SK-N-SH (cell line): ENCODE measurements at regions not wholly inside any gene's neighbourhood (a gene's known extent, or its start where the extent isn't known, plus 50 kb on each side); places are given as distances from the start of the nearest gene placed in this dataset.

Source experiments
- CTCF ChIA-PET: fragments of 300-600, 350-600 bp; formaldehyde crosslinking; extraction: SDS; loops from one replicate; lab custom pipeline; 2021; lab: Yijun Ruan, JAX
- POLR2A ChIA-PET: fragments of 350-600 bp; sonication (Branson Sonifier 250); formaldehyde crosslinking; extraction: SDS; loops from one replicate; lab custom pipeline; 2020; ENCODE audit warnings: antibody characterized with exemption, inconsistent platforms; lab: Yijun Ruan, JAX
- DNase-seq: peaks from one replicate; pipeline ENCODE4 v3.0.0; 2012
- H2AFZ ChIP-seq: fragments of 200-600 bp; sonication (generic); 2 replicates; pipeline ENCODE4 v1.8.1; 2016; ENCODE audit warnings: antibody characterized with exemption, mild to moderate bottlenecking, low read depth
- H3F3A ChIP-seq: fragments of 200-600 bp; sonication (generic); replicated peaks from 2 replicates; pipeline ENCODE3; 2016; ENCODE audit warnings: antibody characterized with exemption, mild to moderate bottlenecking; ENCODE audit not compliant: insufficient read depth
- H3K27ac ChIP-seq, 2 experiments: fragments of 200-500 bp in 1 of 2; fragments of 200-600 bp in 1 of 2; sonication (Bioruptor generic) in 1 of 2; sonication (generic), shearing (Covaris generic) in 1 of 2; 2 replicates each; pipeline versions ENCODE4 v1.5.1 to v1.6.1; 2014 to 2016; ENCODE audit warnings: low read depth in 2 of 2, inconsistent platforms in 1 of 2, low read length in 1 of 2, mild to moderate bottlenecking in 1 of 2, mixed read lengths in 1 of 2
- H3K27me3 ChIP-seq: fragments of 200-600 bp; sonication (generic), shearing (Covaris generic); 2 replicates; pipeline ENCODE4 v1.6.1; 2016; ENCODE audit warnings: mixed run types; ENCODE audit not compliant: insufficient read depth
- H3K36me3 ChIP-seq, 2 experiments: fragments of 200-500 bp in 1 of 2; fragments of 200-600 bp in 1 of 2; sonication (Bioruptor generic) in 1 of 2; sonication (generic) in 1 of 2; replicated peaks in 1 of 2; 2 replicates each; pipeline versions ENCODE3 to v1.5.1; 2014 to 2016; ENCODE audit warnings: low read length in 1 of 2, mild to moderate bottlenecking in 1 of 2; ENCODE audit not compliant: insufficient read depth in 2 of 2, control insufficient read depth in 1 of 2
- H3K4me1 ChIP-seq, 2 experiments: fragments of 200-500 bp in 1 of 2; fragments of 200-600 bp in 1 of 2; sonication (Bioruptor generic) in 1 of 2; sonication (generic), shearing (Covaris generic) in 1 of 2; 2 replicates each; pipeline versions ENCODE4 v1.5.1 to v1.6.1; 2014 to 2016; ENCODE audit warnings: low read depth in 1 of 2, low read length in 1 of 2, mixed run types in 1 of 2; ENCODE audit not compliant: insufficient read depth in 2 of 2, control insufficient read depth in 1 of 2
- H3K4me2 ChIP-seq: fragments of 200-600 bp; sonication (generic), shearing (Covaris generic); 2 replicates; pipeline ENCODE4 v1.6.1; 2017; ENCODE audit warnings: mixed run types
- H3K4me3 ChIP-seq, 2 experiments: fragments of 200-500 bp in 1 of 2; fragments of 200-600 bp in 1 of 2; sonication (Bioruptor generic) in 1 of 2; sonication (generic), shearing (Covaris generic) in 1 of 2; 2 replicates each; pipeline versions ENCODE4 v1.5.1 to v1.8.1; 2014 to 2016; ENCODE audit warnings: low read depth in 2 of 2, inconsistent platforms in 1 of 2, low read length in 1 of 2, mild to moderate bottlenecking in 1 of 2, mixed read lengths in 1 of 2, moderate library complexity in 1 of 2
- H3K79me2 ChIP-seq: fragments of 200-600 bp; sonication (generic); 2 replicates; pipeline ENCODE4 v1.8.1; 2017; ENCODE audit warnings: mild to moderate bottlenecking; ENCODE audit not compliant: insufficient read depth
- H3K9ac ChIP-seq: fragments of 200-600 bp; sonication (generic); 2 replicates; pipeline ENCODE4 v1.6.1; 2017; ENCODE audit warnings: mixed run types
- H3K9me2 ChIP-seq: fragments of 200-600 bp; sonication (generic); 2 replicates; pipeline ENCODE4 v1.6.1; 2017; ENCODE audit warnings: mixed run types
- H3K9me3 ChIP-seq: fragments of 200-600 bp; sonication (generic); 2 replicates; pipeline ENCODE4 v1.6.1; 2017; ENCODE audit warnings: mixed run types, mild to moderate bottlenecking, moderate library complexity
- H4K20me1 ChIP-seq: fragments of 200-600 bp; sonication (generic); 2 replicates; pipeline ENCODE4 v1.6.1; 2017; ENCODE audit warnings: mild to moderate bottlenecking, mixed run types; ENCODE audit not compliant: insufficient read depth
- ELF1 ChIP-seq: IDR thresholded peaks from 2 replicates; pipeline ENCODE4 v1.4.0; 2012
- EP300 ChIP-seq, 2 experiments: IDR thresholded peaks; 2 replicates each; pipeline versions ENCODE4 v1.4.0 to v1.6.1; 2012; ENCODE audit warnings: borderline replicate concordance in 1 of 2, low read depth in 1 of 2, low read length in 1 of 2
- FOXJ3 ChIP-seq: sonication (generic); formaldehyde crosslinking; IDR thresholded peaks from 2 replicates; pipeline ENCODE4 v1.5.1; 2020; ENCODE audit warnings: mild to moderate bottlenecking, missing genetic modification reagents
- GABPA ChIP-seq: IDR thresholded peaks from 2 replicates; pipeline ENCODE4 v1.4.0; 2012; ENCODE audit warnings: low read depth, mild to moderate bottlenecking
- GATA2 ChIP-seq: sonication (generic); formaldehyde crosslinking; IDR thresholded peaks from 2 replicates; pipeline ENCODE4 v1.5.0; 2020; ENCODE audit warnings: mild to moderate bottlenecking, missing genetic modification reagents
- MXI1 ChIP-seq: IDR thresholded peaks from 2 replicates; pipeline ENCODE4 v1.6.1; 2012; ENCODE audit warnings: mild to moderate bottlenecking, low read depth, low read length, improper control_type of control experiment
- NRF1 ChIP-seq: IDR thresholded peaks from 2 replicates; pipeline ENCODE4 v1.6.1; 2012; ENCODE audit warnings: low read depth, mild to moderate bottlenecking, low read length
- POLR2AphosphoS5 ChIP-seq: IDR thresholded peaks from 2 replicates; pipeline ENCODE4 v1.6.1; 2012; ENCODE audit warnings: low read depth, low read length
- RCOR1 ChIP-seq: fragments of 150-350 bp; IDR thresholded peaks from 2 replicates; pipeline ENCODE4 v1.6.1; 2017; ENCODE audit warnings: antibody characterized with exemption, low read length
- RFX5 ChIP-seq: IDR thresholded peaks from 2 replicates; pipeline ENCODE4 v1.6.1; 2012; ENCODE audit warnings: mild to moderate bottlenecking, improper control_type of control experiment, low read length
- SIN3A ChIP-seq: IDR thresholded peaks from 2 replicates; pipeline ENCODE4 v1.6.1; 2012; ENCODE audit warnings: low read depth, mild to moderate bottlenecking, low read length, moderate library complexity, borderline replicate concordance
- TAF1 ChIP-seq: IDR thresholded peaks from 2 replicates; pipeline ENCODE4 v1.6.1; 2012; ENCODE audit warnings: low read depth, mild to moderate bottlenecking, low read length, moderate library complexity, borderline replicate concordance
- TCF12 ChIP-seq: IDR thresholded peaks from 2 replicates; pipeline ENCODE4 v1.4.0; 2012
- TEAD4 ChIP-seq: IDR thresholded peaks from 2 replicates; pipeline ENCODE4 v1.4.0; 2012; ENCODE audit warnings: mild to moderate bottlenecking, borderline replicate concordance; ENCODE audit not compliant: insufficient read depth
- WGBS: methylation state at CpG from one replicate; pipeline ENCODE4 v1.1.6; 2017; ENCODE audit warnings: low lambda C conversion rate; 5-methylcytosine and 5-hydroxymethylcytosine counted together
- TF ChIP-seq, protein P1 (sequence below): fragments of 200-600 bp; sonication (generic); IDR thresholded peaks from 2 replicates; pipeline ENCODE4 v1.6.1; 2017; ENCODE audit warnings: antibody characterized with exemption, mild to moderate bottlenecking, moderate library complexity
- TF ChIP-seq, protein P2 (sequence below): fragments of 150-350 bp; IDR thresholded peaks from 2 replicates; pipeline ENCODE4 v1.6.1; 2016; ENCODE audit warnings: mild to moderate bottlenecking, low read depth, low read length
- TF ChIP-seq, protein P3 (sequence below): IDR thresholded peaks from 2 replicates; pipeline ENCODE4; 2012
- TF ChIP-seq, protein P4 (sequence below): IDR thresholded peaks from 2 replicates; pipeline ENCODE4 v1.4.0; 2012; ENCODE audit warnings: low read depth, borderline replicate concordance
- TF ChIP-seq, protein P5 (sequence below): IDR thresholded peaks from 2 replicates; pipeline ENCODE4 v1.4.0; 2012; ENCODE audit warnings: low read depth
- TF ChIP-seq, protein P6 (sequence below): IDR thresholded peaks from 2 replicates; pipeline ENCODE4 v1.6.1; 2012; ENCODE audit warnings: mild to moderate bottlenecking, low read depth, low read length, moderate library complexity

DNA sequence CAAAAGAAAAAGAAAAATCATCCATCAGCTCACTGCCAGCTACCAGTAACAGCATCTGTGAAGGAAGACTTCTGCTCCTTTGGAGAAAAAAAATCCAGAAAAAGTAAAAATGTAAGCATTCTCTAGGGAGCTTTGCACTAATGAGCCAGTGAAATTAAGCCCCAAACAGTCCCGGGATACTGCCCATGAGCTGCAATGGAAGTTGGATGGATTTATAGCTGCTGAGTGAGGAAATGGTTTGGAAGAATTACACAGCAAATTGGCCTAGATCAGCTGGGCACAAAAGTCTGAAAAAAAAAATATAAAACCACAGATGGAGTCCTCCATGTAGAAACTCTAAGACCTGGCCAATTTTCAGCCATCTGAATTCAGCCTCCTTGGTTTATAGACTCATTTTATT lies 462.9 kb upstream of the USP15 start:
- TF ChIP-seq, protein P1, sequence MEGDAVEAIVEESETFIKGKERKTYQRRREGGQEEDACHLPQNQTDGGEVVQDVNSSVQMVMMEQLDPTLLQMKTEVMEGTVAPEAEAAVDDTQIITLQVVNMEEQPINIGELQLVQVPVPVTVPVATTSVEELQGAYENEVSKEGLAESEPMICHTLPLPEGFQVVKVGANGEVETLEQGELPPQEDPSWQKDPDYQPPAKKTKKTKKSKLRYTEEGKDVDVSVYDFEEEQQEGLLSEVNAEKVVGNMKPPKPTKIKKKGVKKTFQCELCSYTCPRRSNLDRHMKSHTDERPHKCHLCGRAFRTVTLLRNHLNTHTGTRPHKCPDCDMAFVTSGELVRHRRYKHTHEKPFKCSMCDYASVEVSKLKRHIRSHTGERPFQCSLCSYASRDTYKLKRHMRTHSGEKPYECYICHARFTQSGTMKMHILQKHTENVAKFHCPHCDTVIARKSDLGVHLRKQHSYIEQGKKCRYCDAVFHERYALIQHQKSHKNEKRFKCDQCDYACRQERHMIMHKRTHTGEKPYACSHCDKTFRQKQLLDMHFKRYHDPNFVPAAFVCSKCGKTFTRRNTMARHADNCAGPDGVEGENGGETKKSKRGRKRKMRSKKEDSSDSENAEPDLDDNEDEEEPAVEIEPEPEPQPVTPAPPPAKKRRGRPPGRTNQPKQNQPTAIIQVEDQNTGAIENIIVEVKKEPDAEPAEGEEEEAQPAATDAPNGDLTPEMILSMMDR: no peak
- TF ChIP-seq, protein P2, sequence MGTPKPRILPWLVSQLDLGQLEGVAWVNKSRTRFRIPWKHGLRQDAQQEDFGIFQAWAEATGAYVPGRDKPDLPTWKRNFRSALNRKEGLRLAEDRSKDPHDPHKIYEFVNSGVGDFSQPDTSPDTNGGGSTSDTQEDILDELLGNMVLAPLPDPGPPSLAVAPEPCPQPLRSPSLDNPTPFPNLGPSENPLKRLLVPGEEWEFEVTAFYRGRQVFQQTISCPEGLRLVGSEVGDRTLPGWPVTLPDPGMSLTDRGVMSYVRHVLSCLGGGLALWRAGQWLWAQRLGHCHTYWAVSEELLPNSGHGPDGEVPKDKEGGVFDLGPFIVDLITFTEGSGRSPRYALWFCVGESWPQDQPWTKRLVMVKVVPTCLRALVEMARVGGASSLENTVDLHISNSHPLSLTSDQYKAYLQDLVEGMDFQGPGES: no peak
- TF ChIP-seq, protein P3, sequence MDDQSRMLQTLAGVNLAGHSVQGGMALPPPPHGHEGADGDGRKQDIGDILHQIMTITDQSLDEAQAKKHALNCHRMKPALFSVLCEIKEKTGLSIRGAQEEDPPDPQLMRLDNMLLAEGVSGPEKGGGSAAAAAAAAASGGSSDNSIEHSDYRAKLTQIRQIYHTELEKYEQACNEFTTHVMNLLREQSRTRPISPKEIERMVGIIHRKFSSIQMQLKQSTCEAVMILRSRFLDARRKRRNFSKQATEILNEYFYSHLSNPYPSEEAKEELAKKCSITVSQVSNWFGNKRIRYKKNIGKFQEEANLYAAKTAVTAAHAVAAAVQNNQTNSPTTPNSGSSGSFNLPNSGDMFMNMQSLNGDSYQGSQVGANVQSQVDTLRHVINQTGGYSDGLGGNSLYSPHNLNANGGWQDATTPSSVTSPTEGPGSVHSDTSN: no peak
- TF ChIP-seq GATA2 (CRISPR knock-in tag): no peak
- TF ChIP-seq MXI1: no peak
- no peak for TF ChIP-seq NRF1
- no peak for TF ChIP-seq POLR2AphosphoS5
- TF ChIP-seq TAF1: no peak
- TF ChIP-seq SIN3A: no peak
- TF ChIP-seq FOXJ3 (CRISPR knock-in tag): no peak
- TF ChIP-seq TCF12: no peak
- TF ChIP-seq, protein P4, sequence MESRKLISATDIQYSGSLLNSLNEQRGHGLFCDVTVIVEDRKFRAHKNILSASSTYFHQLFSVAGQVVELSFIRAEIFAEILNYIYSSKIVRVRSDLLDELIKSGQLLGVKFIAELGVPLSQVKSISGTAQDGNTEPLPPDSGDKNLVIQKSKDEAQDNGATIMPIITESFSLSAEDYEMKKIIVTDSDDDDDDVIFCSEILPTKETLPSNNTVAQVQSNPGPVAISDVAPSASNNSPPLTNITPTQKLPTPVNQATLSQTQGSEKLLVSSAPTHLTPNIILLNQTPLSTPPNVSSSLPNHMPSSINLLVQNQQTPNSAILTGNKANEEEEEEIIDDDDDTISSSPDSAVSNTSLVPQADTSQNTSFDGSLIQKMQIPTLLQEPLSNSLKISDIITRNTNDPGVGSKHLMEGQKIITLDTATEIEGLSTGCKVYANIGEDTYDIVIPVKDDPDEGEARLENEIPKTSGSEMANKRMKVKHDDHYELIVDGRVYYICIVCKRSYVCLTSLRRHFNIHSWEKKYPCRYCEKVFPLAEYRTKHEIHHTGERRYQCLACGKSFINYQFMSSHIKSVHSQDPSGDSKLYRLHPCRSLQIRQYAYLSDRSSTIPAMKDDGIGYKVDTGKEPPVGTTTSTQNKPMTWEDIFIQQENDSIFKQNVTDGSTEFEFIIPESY: no peak
- TF ChIP-seq, protein P5, sequence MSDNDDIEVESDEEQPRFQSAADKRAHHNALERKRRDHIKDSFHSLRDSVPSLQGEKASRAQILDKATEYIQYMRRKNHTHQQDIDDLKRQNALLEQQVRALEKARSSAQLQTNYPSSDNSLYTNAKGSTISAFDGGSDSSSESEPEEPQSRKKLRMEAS: no peak
- TF ChIP-seq RFX5: no peak
- TF ChIP-seq TEAD4: no peak
- TF ChIP-seq, protein P6, sequence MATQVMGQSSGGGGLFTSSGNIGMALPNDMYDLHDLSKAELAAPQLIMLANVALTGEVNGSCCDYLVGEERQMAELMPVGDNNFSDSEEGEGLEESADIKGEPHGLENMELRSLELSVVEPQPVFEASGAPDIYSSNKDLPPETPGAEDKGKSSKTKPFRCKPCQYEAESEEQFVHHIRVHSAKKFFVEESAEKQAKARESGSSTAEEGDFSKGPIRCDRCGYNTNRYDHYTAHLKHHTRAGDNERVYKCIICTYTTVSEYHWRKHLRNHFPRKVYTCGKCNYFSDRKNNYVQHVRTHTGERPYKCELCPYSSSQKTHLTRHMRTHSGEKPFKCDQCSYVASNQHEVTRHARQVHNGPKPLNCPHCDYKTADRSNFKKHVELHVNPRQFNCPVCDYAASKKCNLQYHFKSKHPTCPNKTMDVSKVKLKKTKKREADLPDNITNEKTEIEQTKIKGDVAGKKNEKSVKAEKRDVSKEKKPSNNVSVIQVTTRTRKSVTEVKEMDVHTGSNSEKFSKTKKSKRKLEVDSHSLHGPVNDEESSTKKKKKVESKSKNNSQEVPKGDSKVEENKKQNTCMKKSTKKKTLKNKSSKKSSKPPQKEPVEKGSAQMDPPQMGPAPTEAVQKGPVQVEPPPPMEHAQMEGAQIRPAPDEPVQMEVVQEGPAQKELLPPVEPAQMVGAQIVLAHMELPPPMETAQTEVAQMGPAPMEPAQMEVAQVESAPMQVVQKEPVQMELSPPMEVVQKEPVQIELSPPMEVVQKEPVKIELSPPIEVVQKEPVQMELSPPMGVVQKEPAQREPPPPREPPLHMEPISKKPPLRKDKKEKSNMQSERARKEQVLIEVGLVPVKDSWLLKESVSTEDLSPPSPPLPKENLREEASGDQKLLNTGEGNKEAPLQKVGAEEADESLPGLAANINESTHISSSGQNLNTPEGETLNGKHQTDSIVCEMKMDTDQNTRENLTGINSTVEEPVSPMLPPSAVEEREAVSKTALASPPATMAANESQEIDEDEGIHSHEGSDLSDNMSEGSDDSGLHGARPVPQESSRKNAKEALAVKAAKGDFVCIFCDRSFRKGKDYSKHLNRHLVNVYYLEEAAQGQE: no peak
- TF ChIP-seq RCOR1: no peak
- no peak for TF ChIP-seq GABPA
- TF ChIP-seq EP300 (IDR thresholded peaks at IDR 0.05; ENCODE audit: borderline replicate concordance in 1 of 2, low read depth in 1 of 2, low read length in 1 of 2): no peak
- no peak for TF ChIP-seq ELF1
- no peak for DNase-seq
- H3K79me2 ChIP-seq: no peaks in the 10 kb centered on the region
- no peak overlapping the region for H3K4me2 ChIP-seq
- H3K9ac ChIP-seq: no peak overlapping the region
- no peak overlapping the region for H3K27ac ChIP-seq
- no peaks in the 10 kb centered on the region for H3K9me2 ChIP-seq
- no peaks in the 10 kb centered on the region for H3F3A ChIP-seq
- H2AFZ ChIP-seq: no peak overlapping the region
- no peaks in the 10 kb centered on the region for H3K4me1 ChIP-seq
- H3K9me3 ChIP-seq: no peaks in the 10 kb centered on the region
- ChIA-PET CTCF (no interaction called here), POLR2A (no interaction called here)
- H3K27me3 ChIP-seq: no peaks in the 10 kb centered on the region
- no peaks in the 10 kb centered on the region for H3K36me3 ChIP-seq
- no peaks in the 10 kb centered on the region for H4K20me1 ChIP-seq
- WGBS: 4% methylated on average over 1 of the region's 1 CpG
- no peak overlapping the region for H3K4me3 ChIP-seq
